ENCODE measurements at regions not wholly inside any gene's neighbourhood (a gene's known extent, or its start where the extent isn't known, plus 50 kb on each side); places are given as distances from the start of the nearest gene placed in this dataset.
A peak's percentile ranks its signal among the peaks of the same experiment; 100 is the strongest.

DNA sequence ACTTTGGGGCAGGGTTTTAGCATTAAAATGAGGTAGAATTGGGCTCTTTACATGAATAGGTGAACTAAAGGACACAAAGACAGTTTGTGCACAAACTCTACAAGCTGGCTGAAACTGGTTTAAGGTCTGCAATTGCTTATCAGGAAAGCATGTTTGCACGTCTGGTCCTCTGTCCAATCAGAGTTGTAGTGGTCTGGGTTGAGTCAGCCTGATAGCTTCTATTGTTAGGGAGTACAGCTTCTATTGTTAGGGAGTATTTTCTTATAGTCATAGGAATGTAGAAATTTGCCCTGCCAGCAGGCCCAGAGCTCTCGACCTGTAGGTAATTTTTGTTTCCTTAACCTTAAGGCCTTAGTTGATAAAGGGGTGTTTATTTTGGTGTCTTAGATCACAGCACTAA is 1422.4 kb downstream of the LRRC4C start:
- no TSS peak for BruUV-seq (replicated peaks)
- Histone ChIP-seq H3K4me1 (replicated peaks in 1 of 2; ENCODE audit: control insufficient read depth in 2 of 2, insufficient read depth in 2 of 2, low read length in 2 of 2) (no peaks in the 10 kb centered on the region), H3K36me3 (ENCODE audit: control insufficient read depth, insufficient read depth, low read length) (no peaks in the 10 kb centered on the region), H3K9ac (ENCODE audit: insufficient read depth in 1 of 2, low read depth in 2 of 2, low read length in 2 of 2) (no peak overlapping the region), H3K9me3 (replicated peaks; ENCODE audit: control insufficient read depth, insufficient read depth, low read depth, low read length) (no peaks in the 10 kb centered on the region), H4K20me1 (replicated peaks; ENCODE audit: control insufficient read depth, insufficient read depth, low read length) (no peaks in the 10 kb centered on the region), H3K27me3 (ENCODE audit: control insufficient read depth in 2 of 2, insufficient read depth in 2 of 2, low read length in 2 of 2) (no peaks in the 10 kb centered on the region), H3K79me2 (ENCODE audit: control insufficient read depth, insufficient read depth, low read length) (no peaks in the 10 kb centered on the region), H2AFZ (ENCODE audit: low read depth, low read length) (no peak overlapping the region), H3K4me2 (ENCODE audit: insufficient read depth, low read length) (no peak overlapping the region), H3K4me3 (no peak overlapping the region), H3K27ac (ENCODE audit: extremely low read depth, low read depth, low read length) (no peak overlapping the region), H3K9me1 (ENCODE audit: control insufficient read depth, insufficient read depth, low read length) (no peaks in the 10 kb centered on the region)
- CTCF ChIA-PET (ENCODE audit: low intra/inter-chr PET ratio) = no interaction called here
- 0% methylated on average over 2 of the region's 2 CpGs for WGBS (ENCODE audit: insufficient coverage, low coverage, missing lambda C conversion rate)
- peak in 1 of 4 experiments; percentile 2 for DNase-seq (ENCODE audit: extremely low read depth in 1 of 4, low spot score in 3 of 4)
- FAIRE-seq = no peak
- no peak for ATAC-seq
- intact Hi-C loops (cut with micrococcal nuclease) = no loop called here
- POLR2A ChIA-PET = interaction anchor here (0.7 kb wide), 1 partner anchor 1738 kb away, joined by 3 read pairs; no protein-coding TSS in a partner anchor
- in situ Hi-C loops (cut with MboI) = no loop called here
- TF ChIP-seq PHB (CRISPR knock-in tag; IDR thresholded peaks at IDR 0.05) (no peak), ZNF407 (IDR thresholded peaks at IDR 0.05; ENCODE audit: low read depth) (no peak), ZBTB40 (IDR thresholded peaks at IDR 0.05) (no peak), ZBTB40 (CRISPR knock-in tag; IDR thresholded peaks at IDR 0.05) (no peak), LEF1 (IDR thresholded peaks at IDR 0.05) (no peak)
